Jurkat, Clone E6-1 (cell line): ENCODE measurements at regions not wholly inside any gene's neighbourhood (a gene's known extent, or its start where the extent isn't known, plus 50 kb on each side); places are given as distances from the start of the nearest gene placed in this dataset.
"Not testable (repeated sequence)": the region's sequence is repeated elsewhere in the genome, so short reads cannot be mapped to it uniquely, and the experiment has no call there.

ENCODE experiments used
- DNase-seq: peaks from one replicate; pipeline ENCODE4 v3.0.0-alpha.2; 2011; ENCODE audit warnings: low read depth, low spot score
- H3K4me3 ChIP-seq: 2 replicates; pipeline ENCODE4 v1.5.1; 2011; ENCODE audit warnings: mild to moderate bottlenecking, low read length, control low read depth, moderate library complexity

- H3K4me3 ChIP-seq = no peak overlapping the region
- DNase-seq = no peak
These were observed 195.8 kb downstream of the MTHFS start for GRCh38 chr15:79700951-79701480.

DNA sequence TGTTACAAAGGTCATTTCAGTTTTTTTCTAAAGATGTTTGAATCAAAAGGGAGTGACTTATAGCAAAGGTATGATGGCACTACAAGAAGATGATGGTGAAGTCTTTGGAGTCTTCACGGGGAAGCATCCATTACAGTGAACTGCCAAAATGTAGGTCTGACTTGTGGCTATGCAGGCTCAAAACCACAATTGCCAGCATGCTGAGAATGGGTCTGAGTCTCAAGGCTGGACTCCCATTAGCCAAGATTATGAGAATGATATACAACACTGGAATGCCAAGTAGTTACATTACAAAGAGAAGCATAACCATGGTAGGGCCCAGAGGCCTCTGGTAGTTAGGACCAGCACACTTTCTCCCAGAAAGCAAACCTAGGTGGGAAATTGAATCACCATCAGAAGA is 194.2 kb downstream of the MTHFS start:
- H3K4me3 ChIP-seq = no peak overlapping the region
- DNase-seq = no peak

- no peak overlapping the region for H3K4me3 ChIP-seq
- DNase-seq = no peak
These were observed 175.6 kb downstream of the MTHFS start for GRCh38 chr15:79721256-79721655.

DNA sequence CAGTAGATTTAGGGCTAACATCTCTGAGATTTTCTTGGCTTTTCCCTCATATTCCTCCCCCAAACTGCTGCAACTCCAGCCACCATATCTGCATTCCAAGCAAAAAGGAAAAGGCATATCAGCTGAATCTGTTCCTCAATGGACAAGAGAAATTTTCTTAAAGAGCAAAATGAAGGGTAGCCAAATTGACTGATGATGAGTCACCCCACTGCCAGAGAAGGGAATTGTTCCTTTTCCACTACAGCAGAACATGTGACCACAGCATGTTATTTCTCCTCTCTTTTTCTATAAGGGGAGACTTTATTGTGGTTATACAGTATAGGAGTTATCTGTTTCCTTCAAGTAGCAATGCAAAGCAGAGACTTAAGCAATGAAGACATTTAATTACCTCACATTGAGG is 172.5 kb downstream of the MTHFS start:
- H3K4me3 ChIP-seq = no peak overlapping the region

DNA sequence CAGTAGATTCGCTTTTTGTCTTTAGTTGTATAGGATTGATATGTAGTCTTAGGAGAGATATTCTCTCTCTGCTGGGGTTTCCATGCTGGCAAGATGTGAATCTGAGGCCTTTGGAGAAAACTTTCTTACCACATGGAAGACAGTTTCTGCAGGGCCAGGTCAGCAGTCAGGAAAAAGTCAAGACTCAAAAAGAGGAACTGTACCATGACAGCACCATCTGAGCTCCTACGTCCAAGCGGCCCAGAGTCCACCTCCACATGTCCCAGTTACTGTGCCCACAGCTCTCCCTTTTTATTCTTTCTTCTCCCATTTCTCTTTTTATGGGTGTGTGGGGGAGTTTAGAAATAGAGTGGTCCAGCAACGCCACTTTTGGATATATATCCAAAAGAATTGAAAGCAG is 172.0 kb downstream of the MTHFS start:
- no peak overlapping the region for H3K4me3 ChIP-seq
- DNase-seq = no peak

More for the DNA sequence above, 172.5 kb downstream of the MTHFS start:
- DNase-seq = no peak

DNA sequence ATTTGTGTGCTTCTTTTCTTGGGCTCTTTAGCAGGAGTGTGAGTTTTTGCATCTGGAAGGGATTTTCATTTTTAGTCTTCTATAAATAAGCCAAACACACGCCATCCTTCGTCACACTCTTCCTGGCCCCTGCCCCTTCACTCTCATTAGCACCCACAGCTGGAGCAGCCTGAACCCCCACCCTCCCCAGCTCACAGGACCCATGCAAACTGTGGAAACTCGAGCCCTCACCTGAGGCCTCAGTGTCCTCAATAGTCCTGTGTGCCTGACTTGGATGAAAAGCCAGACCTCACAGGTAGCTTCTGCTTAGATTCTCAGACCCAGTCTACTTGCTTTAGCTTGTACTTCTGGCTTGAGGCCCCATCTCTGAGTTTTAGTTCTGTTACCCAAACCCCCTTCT is 167.9 kb downstream of the MTHFS start:
- DNase-seq = no peak
- H3K4me3 ChIP-seq = no peak overlapping the region

- no peak for DNase-seq
- no peak overlapping the region for H3K4me3 ChIP-seq
These were observed 160.3 kb downstream of the MTHFS start for GRCh38 chr15:79736435-79737000.

- no peak overlapping the region for H3K4me3 ChIP-seq
- no peak for DNase-seq
These were observed 158.7 kb downstream of the MTHFS start for GRCh38 chr15:79738143-79738542.

DNA sequence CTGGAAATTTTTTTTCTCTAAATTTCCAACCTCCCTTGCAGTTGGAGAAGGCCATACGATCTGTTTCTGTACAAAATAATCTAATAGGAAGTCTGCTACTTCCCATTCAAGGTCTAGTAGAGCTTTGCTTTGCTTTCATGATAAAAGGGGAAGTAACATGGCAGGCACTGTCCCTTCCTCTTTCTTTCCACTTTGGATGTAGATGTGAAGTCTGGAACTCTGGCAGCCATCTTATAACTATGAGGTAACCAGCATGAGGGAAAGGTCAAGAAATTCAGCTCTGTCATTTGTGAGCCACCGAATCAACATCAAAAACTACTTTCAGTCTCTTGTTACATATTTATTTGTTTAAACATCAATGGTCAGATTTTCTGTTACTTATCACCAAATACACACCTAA is 156.3 kb downstream of the MTHFS start:
- H3K4me3 ChIP-seq = no peak overlapping the region
- no peak for DNase-seq

DNA sequence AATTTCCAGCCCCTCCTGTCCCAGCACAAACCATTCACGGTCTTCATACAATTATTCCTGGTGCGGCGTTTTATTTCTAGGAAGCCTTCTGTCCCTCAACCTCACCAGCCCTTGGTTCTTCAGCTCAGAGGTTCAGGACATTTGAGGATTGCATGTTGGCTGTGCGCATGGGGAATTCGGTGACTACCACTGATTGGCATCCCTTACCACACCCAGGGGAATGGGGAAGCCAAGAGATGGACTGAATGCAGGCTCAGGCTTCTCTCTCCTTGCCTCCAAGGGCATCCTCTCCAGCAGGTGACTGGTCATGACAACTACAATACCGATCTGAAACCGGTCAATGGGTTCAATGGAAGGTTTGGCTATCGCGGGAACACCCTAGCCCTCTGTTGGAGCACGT is 153.8 kb downstream of the MTHFS start:
- no peak for DNase-seq
- H3K4me3 ChIP-seq = no peak overlapping the region

DNA sequence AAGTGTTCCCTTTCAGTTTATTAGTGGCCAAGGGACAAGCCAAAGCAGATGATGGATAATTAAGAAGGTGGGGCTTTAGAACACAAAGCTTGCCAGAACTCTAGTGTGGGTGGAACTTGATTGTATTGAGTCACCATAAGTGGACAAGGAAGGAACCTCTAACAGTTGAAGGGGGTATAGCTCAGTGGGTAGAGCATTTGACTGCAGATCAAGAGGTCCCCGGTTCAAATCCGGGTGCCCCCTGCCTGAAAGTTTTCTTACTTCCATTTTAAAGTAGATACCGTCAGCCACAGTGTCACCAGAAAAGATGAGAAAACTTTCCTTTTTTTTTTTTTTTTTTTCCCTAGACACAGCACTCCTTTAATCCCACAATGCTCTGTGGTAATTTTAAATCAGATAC is 152.3 kb downstream of the MTHFS start:
- DNase-seq = peak; percentile 14
- not testable (repeated sequence) for H3K4me3 ChIP-seq

- DNase-seq = no peak
- no peak overlapping the region for H3K4me3 ChIP-seq
These were observed 140.4 kb downstream of the MTHFS start for GRCh38 chr15:79756365-79756764.

- DNase-seq = no peak
These were observed 131.7 kb downstream of the MTHFS start for GRCh38 chr15:79765081-79765480.

DNA sequence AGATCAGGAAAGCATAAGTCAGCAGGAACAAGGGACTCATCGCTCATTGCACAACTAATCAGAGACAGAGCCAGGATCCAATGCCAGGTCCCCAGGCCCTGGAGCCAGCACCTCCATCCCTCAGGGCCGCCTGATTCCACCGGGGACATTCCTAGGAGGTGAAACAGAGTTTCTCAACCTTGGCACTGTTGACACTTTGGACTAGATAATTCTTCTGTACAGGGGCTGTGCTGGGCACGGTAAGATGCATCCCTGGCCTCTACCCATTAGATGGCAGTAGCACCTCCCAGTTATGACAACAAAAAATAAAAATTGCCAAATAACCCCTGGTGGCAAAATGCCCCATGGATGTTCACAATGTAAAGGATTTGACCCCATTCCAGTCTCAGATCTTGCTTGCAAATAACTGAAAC is 127.7 kb downstream of the MTHFS start:
- H3K4me3 ChIP-seq = no peak overlapping the region
- DNase-seq = peak; percentile 9

More at GRCh38 chr15:79765081-79765480, 131.7 kb downstream of the MTHFS start:
- H3K4me3 ChIP-seq = no peak overlapping the region

GRCh38 chr15:79769933-79770759 is 126.7 kb downstream of the MTHFS start:
- no peak for DNase-seq
- H3K4me3 ChIP-seq = no peak overlapping the region

- no peak overlapping the region for H3K4me3 ChIP-seq
- DNase-seq = no peak
These were observed 123.7 kb downstream of the MTHFS start for GRCh38 chr15:79773128-79773527.

GRCh38 chr15:79775821-79776220 is 121.0 kb downstream of the MTHFS start:
- no peak for DNase-seq
- no peak overlapping the region for H3K4me3 ChIP-seq

DNA sequence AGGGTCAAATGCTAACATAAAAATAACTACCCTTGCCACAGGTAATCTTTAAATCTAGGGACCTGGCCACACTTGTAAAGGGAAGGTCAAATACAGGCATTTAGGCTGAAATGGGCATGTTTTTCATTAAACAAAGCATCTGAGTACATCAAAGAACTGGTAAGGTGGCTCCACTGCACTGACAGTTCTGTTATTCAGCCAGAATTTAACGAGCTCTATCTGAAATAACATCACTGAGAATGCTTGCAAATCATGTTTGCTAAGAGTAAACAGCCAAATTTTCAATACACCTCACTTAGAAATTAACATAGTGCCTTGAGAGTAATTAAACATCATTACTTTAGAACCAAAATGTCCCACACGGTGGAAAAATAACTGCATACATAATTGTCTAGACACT is 118.9 kb downstream of the MTHFS start:
- H3K4me3 ChIP-seq = no peak overlapping the region
- no peak for DNase-seq

DNA sequence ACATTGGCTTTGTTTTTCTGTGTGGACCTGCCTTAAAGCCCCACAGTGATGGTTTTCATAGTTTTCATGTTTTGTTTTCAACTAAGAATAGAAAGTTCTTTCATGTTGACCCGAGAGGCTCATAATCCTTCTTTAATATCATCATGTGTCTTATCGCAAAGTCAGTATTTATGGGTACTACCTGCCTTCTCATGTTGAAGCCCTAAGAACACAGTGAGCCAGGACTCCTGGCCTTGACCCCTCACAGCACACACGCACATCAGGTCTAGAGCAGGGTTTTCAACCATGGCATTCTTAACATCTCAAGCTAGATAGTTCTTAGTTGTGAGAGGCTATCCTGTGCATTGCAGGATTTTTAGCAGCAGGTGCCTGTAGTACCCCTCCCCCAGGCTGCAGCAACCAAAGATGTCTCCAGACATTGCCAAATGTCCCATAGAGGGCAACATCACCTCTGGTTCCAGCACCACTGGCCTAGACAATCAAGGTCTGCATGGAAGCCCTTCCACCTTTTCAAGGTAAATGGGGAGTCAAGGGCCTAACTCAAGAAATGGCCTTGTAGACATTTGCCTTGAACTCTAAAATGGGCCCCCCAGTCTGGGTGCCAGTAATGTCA is 118.3 kb downstream of the MTHFS start:
- no peak overlapping the region for H3K4me3 ChIP-seq
- DNase-seq = no peak

GRCh38 chr15:79779746-79780145 is 117.1 kb downstream of the MTHFS start:
- DNase-seq = no peak
- no peak overlapping the region for H3K4me3 ChIP-seq
